Mammary epithelial cell (primary cell): ENCODE measurements at regions not wholly inside any gene's neighbourhood (a gene's known extent, or its start where the extent isn't known, plus 50 kb on each side); places are given as distances from the start of the nearest gene placed in this dataset.

Source experiments
- CTCF ChIP-seq, 2 donors: IDR thresholded peaks in 1 of 2; conservative IDR thresholded peaks in 1 of 2; 2 replicates each; pipeline ENCODE4 v1.5.1; 2011 to 2012; ENCODE audit warnings: inconsistent platforms in 2 of 2, low read length in 2 of 2, mild to moderate bottlenecking in 2 of 2, control low read depth in 1 of 2, low read depth in 1 of 2; ENCODE audit not compliant: insufficient read depth in 1 of 2; ENCODE audit errors: extremely low read depth in 1 of 2
- EZH2 ChIP-seq: IDR thresholded peaks from 2 replicates; pipeline ENCODE4 v1.6.1; 2012; ENCODE audit warnings: low read length, inconsistent platforms, borderline replicate concordance

- TF ChIP-seq CTCF (conservative IDR thresholded peaks at IDR 0.05 in 1 of 2, IDR thresholded peaks at IDR 0.05 in 1 of 2; ENCODE audit: extremely low read depth in 1 of 2, insufficient read depth in 1 of 2, low read depth in 1 of 2, low read length in 2 of 2), result no peak
- no peak for TF ChIP-seq EZH2
Observed at GRCh38 chr6:21845439-21846140, 252.0 kb downstream of the SOX4 start.
